Stimulated activated naive CD8-positive, alpha-beta T cell treated with anti-CD3 and anti-CD28 coated beads, Interleukin-15, amount 100 ng/mL, for 72 hours (primary cell): ENCODE measurements at regions not wholly inside any gene's neighbourhood (a gene's known extent, or its start where the extent isn't known, plus 50 kb on each side); places are given as distances from the start of the nearest gene placed in this dataset.
"Not testable (repeated sequence)": the region's sequence is repeated elsewhere in the genome, so short reads cannot be mapped to it uniquely, and the experiment has no call there.

ENCODE experiments used
- ATAC-seq: fragments of 150-1000 bp; cut with Tn5 transposase; 2 replicates; pipeline ENCODE4 v1.10.0; 2021; ENCODE audit warnings: mild to moderate bottlenecking, moderate library complexity
- DNase-seq, 2 donors: peaks; one replicate each; pipeline ENCODE4 v3.0.0; 2021 to 2022
- H3K27ac Mint-ChIP-seq, 2 donors: one replicate each; pipeline ENCODE4 v1.8.0; 2022; ENCODE audit warnings: mild to moderate bottlenecking in 2 of 2, mixed read lengths in 2 of 2, moderate library complexity in 2 of 2
- H3K27me3 Mint-ChIP-seq: one replicate; pipeline ENCODE4 v1.8.0; 2022; ENCODE audit warnings: mixed read lengths
- H3K4me1 Mint-ChIP-seq: one replicate; pipeline ENCODE4 v1.8.0; 2022; ENCODE audit warnings: mild to moderate bottlenecking, mixed read lengths
- H3K4me3 Mint-ChIP-seq, 2 donors: one replicate each; pipeline ENCODE4 v1.8.0; 2022; ENCODE audit warnings: mild to moderate bottlenecking in 2 of 2, mixed read lengths in 2 of 2, moderate library complexity in 1 of 2
- H3K9me3 Mint-ChIP-seq, 2 donors: one replicate each; pipeline ENCODE4 v1.8.0; 2022; ENCODE audit warnings: mixed read lengths in 2 of 2

DNA sequence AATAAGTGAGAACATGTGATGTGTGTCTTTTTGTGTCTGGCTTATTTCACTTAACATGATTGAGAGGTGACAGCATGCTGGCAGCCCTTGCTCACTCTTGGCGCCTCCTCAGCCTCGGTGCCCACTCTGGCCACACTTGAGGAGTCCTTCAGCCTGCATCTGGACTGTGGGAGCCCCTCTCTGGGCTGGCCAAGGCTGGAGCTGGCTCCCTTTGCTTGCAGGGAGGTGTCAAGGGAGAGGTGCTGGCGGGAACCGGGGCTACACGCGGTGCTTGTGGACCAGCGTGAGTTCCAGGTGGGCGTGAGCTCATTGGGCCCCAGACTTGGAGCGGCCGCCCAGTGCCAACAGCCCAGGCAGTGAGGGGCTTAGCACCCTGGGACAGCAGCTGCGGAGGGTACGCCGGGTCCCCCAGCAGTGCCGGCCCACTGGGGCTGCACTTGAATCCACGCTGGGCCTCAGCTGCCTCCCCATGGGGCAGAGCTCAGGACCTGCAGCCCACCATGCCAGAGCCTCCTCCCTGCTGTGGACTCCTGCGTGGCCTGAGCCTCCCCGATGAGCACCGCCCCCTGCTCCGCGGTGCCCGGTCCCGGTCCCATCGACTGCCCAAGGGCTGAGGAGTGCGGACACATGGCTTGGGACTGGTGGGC lies 658.6 kb downstream of the GRXCR1 start:
- Mint-ChIP-seq H3K9me3 (peaks cover 28 to 38% of the 10 kb centered on the region in 2 donors), H3K27ac (no peak overlapping the region), H3K4me3 (no peak overlapping the region), H3K4me1 (no peaks in the 10 kb centered on the region), H3K27me3 (no peaks in the 10 kb centered on the region)
- DNase-seq (no peak), ATAC-seq (no peak)

GRCh38 chr4:43556262-43556661 lies 663.7 kb downstream of the GRXCR1 start:
- DNase-seq (no peak), ATAC-seq (no peak)
- Mint-ChIP-seq H3K9me3 (peaks cover 12 to 30% of the 10 kb centered on the region in 2 donors), H3K27me3 (no peaks in the 10 kb centered on the region), H3K4me3 (no peak overlapping the region), H3K4me1 (no peaks in the 10 kb centered on the region), H3K27ac (no peak overlapping the region)

- ATAC-seq: no peak
- no peak overlapping the region for H3K4me3 Mint-ChIP-seq
Measured at GRCh38 chr4:43560047-43560446, 667.5 kb downstream of the GRXCR1 start.

DNA sequence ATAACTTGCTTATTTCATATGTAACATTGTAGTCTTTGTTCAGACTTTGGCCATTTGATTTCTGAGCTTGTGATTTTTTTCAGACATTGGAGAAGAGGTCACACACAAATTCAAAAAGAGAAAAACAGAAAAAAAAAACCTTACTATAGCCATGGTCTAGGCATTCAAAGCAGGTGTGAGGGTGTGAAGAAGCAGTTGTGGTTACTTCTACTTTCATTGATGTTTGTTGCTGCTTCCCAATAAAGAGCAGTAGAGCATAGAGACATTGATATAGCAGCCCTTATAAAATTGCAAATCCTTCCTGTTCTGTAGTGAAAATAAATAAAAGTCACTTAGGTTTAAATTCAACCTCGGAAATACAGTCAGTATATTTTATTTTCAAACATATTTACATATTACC lies 671.6 kb downstream of the GRXCR1 start:
- Mint-ChIP-seq H3K27me3 (no peaks in the 10 kb centered on the region), H3K4me1 (no peaks in the 10 kb centered on the region), H3K9me3 (no peaks in the 10 kb centered on the region), H3K27ac (no peak overlapping the region), H3K4me3 (no peak overlapping the region)
- ATAC-seq (no peak), DNase-seq (no peak)

More at GRCh38 chr4:43560047-43560446, 667.5 kb downstream of the GRXCR1 start:
- H3K27ac Mint-ChIP-seq: no peak overlapping the region
- no peaks in the 10 kb centered on the region for H3K4me1 Mint-ChIP-seq
- peaks cover 1 to 9% of the 10 kb centered on the region in 2 donors for H3K9me3 Mint-ChIP-seq
- no peak for DNase-seq
- no peaks in the 10 kb centered on the region for H3K27me3 Mint-ChIP-seq

DNA sequence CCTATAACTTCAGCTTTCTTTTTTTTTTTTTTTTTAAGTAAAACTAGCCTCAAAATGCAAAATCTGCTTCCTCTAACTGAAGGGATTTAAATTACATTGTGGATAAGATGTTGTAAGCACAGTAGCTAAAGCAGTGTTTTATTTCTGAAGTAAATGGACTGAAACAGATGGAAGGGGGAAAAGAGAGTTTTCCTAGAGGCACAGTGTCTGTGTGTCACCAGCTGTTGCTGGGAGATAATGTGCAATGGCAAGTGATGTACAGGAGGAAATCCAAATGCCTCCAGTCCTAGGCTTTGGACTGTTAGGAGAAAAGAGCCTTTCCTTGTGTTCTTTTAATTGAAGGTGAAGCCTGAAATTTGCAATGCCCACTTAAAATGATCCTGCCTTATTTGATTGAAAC lies 672.1 kb downstream of the GRXCR1 start:
- Mint-ChIP-seq H3K4me3 (no peak overlapping the region), H3K27me3 (no peaks in the 10 kb centered on the region), H3K27ac (no peak overlapping the region), H3K4me1 (no peaks in the 10 kb centered on the region), H3K9me3 (no peaks in the 10 kb centered on the region)
- DNase-seq (no peak), ATAC-seq (no peak)

GRCh38 chr4:43567644-43568043 lies 675.1 kb downstream of the GRXCR1 start:
- H3K9me3 Mint-ChIP-seq: no peaks in the 10 kb centered on the region
- H3K4me3 Mint-ChIP-seq: no peak overlapping the region
- no peaks in the 10 kb centered on the region for H3K4me1 Mint-ChIP-seq
- DNase-seq (no peak), ATAC-seq (no peak)
- no peaks in the 10 kb centered on the region for H3K27me3 Mint-ChIP-seq
- peak overlapping the region in 1 of 2 donors; percentile 42 for H3K27ac Mint-ChIP-seq

DNA sequence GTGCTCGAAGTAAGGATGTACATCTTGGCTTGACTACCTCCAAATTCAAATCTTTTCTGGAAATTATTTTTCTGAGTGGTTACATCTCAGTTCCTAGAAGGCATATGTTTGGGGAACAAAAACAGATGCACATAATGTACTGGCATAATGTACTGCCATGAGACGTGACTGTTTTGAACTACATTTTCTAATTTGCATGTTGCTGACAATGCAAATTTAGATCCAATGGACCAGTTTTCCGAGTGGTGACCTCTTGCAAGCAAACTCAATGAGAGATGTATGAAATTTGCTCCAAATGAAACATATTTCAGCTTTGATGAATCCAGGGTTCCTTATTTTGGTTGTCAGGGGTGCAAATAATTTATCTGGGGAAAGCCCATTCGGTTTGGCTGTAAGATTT lies 694.3 kb downstream of the GRXCR1 start:
- Mint-ChIP-seq H3K4me1 (no peaks in the 10 kb centered on the region), H3K27me3 (no peaks in the 10 kb centered on the region), H3K4me3 (no peak overlapping the region), H3K27ac (no peak overlapping the region), H3K9me3 (peaks cover 7 to 8% of the 10 kb centered on the region in 2 donors)
- DNase-seq (no peak), ATAC-seq (no peak)

GRCh38 chr4:43587758-43588157 lies 695.2 kb downstream of the GRXCR1 start:
- Mint-ChIP-seq H3K4me3 (no peak overlapping the region), H3K4me1 (no peaks in the 10 kb centered on the region), H3K9me3 (peaks cover 7 to 8% of the 10 kb centered on the region in 2 donors), H3K27me3 (no peaks in the 10 kb centered on the region), H3K27ac (no peak overlapping the region)
- ATAC-seq: no peak
- no peak for DNase-seq

- H3K27ac Mint-ChIP-seq: no peak overlapping the region
- no peak overlapping the region for H3K4me3 Mint-ChIP-seq
- DNase-seq (no peak), ATAC-seq (no peak)
- H3K4me1 Mint-ChIP-seq: no peaks in the 10 kb centered on the region
- H3K27me3 Mint-ChIP-seq: no peaks in the 10 kb centered on the region
- peaks cover 5 to 9% of the 10 kb centered on the region in 2 donors for H3K9me3 Mint-ChIP-seq
Measured at GRCh38 chr4:43607400-43607799, 714.9 kb downstream of the GRXCR1 start.

- H3K4me3 Mint-ChIP-seq: no peak overlapping the region
- H3K27me3 Mint-ChIP-seq: no peaks in the 10 kb centered on the region
- no peak overlapping the region for H3K27ac Mint-ChIP-seq
- H3K9me3 Mint-ChIP-seq: peaks cover 5 to 9% of the 10 kb centered on the region in 2 donors
- DNase-seq (no peak), ATAC-seq (no peak)
- no peaks in the 10 kb centered on the region for H3K4me1 Mint-ChIP-seq
Measured at GRCh38 chr4:43607827-43608461, 715.4 kb downstream of the GRXCR1 start.

- no peak for ATAC-seq
- DNase-seq: no peak
- H3K27ac Mint-ChIP-seq: no peak overlapping the region
- H3K4me1 Mint-ChIP-seq: no peaks in the 10 kb centered on the region
- H3K9me3 Mint-ChIP-seq: peaks cover 8 to 57% of the 10 kb centered on the region in 2 donors
- H3K4me3 Mint-ChIP-seq: no peak overlapping the region
- no peaks in the 10 kb centered on the region for H3K27me3 Mint-ChIP-seq
Measured at GRCh38 chr4:43619219-43619618, 726.7 kb downstream of the GRXCR1 start.

- H3K9me3 Mint-ChIP-seq: peaks cover 15 to 21% of the 10 kb centered on the region in 2 donors
- H3K27ac Mint-ChIP-seq, H3K4me1 Mint-ChIP-seq, H3K4me3 Mint-ChIP-seq, H3K27me3 Mint-ChIP-seq, DNase-seq, ATAC-seq: not testable (repeated sequence)
Measured at GRCh38 chr4:43637893-43638292, 745.4 kb downstream of the GRXCR1 start.

- no peak overlapping the region for H3K4me3 Mint-ChIP-seq
- DNase-seq (no peak), ATAC-seq (no peak)
- H3K27ac Mint-ChIP-seq: no peak overlapping the region
- H3K27me3 Mint-ChIP-seq: no peaks in the 10 kb centered on the region
- H3K4me1 Mint-ChIP-seq: no peaks in the 10 kb centered on the region
- H3K9me3 Mint-ChIP-seq: peaks cover 10 to 12% of the 10 kb centered on the region in 2 donors
Measured at GRCh38 chr4:43651991-43652390, 759.5 kb downstream of the GRXCR1 start.

GRCh38 chr4:43659547-43659946 lies 767.0 kb downstream of the GRXCR1 start:
- DNase-seq, ATAC-seq, H3K27ac Mint-ChIP-seq, H3K27me3 Mint-ChIP-seq, H3K4me1 Mint-ChIP-seq, H3K4me3 Mint-ChIP-seq: not testable (repeated sequence)
- peaks cover 20 to 40% of the 10 kb centered on the region in 2 donors for H3K9me3 Mint-ChIP-seq

- not testable (repeated sequence) for DNase-seq, H3K27me3 Mint-ChIP-seq, H3K4me1 Mint-ChIP-seq, H3K27ac Mint-ChIP-seq, H3K4me3 Mint-ChIP-seq, ATAC-seq
- H3K9me3 Mint-ChIP-seq: peaks cover 12 to 42% of the 10 kb centered on the region in 2 donors
Measured at GRCh38 chr4:43672265-43672885, 776.2 kb downstream of the KCTD8 start.

DNA sequence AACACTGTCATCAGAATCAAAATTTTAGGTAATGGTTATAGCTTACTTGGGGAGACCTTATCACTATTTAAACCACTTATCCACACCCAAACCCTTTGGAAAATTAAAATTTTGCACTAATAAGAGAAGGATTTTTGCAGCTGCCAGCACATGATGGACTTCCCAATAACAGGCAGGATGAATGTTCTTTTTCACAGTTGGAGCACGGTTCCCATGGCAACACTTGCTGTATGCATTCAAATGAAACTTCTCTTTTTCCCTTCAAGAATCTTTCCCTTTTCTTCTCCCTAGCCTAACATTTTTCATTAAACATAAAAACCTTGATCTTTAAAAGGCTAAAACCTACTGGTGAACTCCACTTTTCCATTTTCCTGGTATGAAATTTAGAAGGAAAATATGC lies 768.2 kb downstream of the KCTD8 start:
- peaks cover 6 to 11% of the 10 kb centered on the region in 2 donors for H3K9me3 Mint-ChIP-seq
- H3K4me3 Mint-ChIP-seq: no peak overlapping the region
- ATAC-seq (no peak), DNase-seq (no peak)
- no peaks in the 10 kb centered on the region for H3K27me3 Mint-ChIP-seq
- no peak overlapping the region for H3K27ac Mint-ChIP-seq
- H3K4me1 Mint-ChIP-seq: peaks cover 4% of the 10 kb centered on the region
